ENCODE measurements at regions not wholly inside any gene's neighbourhood (a gene's known extent, or its start where the extent isn't known, plus 50 kb on each side); places are given as distances from the start of the nearest gene placed in this dataset.

GRCh38 chrX:138484451-138484850 lies 227.1 kb downstream of the FGF13 start:
- FAIRE-seq: no peak

GRCh38 chrX:138481649-138482048 lies 229.9 kb downstream of the FGF13 start:
- intact Hi-C loops (cut with DNase I): no loop called here
- TF ChIP-seq, protein P1, sequence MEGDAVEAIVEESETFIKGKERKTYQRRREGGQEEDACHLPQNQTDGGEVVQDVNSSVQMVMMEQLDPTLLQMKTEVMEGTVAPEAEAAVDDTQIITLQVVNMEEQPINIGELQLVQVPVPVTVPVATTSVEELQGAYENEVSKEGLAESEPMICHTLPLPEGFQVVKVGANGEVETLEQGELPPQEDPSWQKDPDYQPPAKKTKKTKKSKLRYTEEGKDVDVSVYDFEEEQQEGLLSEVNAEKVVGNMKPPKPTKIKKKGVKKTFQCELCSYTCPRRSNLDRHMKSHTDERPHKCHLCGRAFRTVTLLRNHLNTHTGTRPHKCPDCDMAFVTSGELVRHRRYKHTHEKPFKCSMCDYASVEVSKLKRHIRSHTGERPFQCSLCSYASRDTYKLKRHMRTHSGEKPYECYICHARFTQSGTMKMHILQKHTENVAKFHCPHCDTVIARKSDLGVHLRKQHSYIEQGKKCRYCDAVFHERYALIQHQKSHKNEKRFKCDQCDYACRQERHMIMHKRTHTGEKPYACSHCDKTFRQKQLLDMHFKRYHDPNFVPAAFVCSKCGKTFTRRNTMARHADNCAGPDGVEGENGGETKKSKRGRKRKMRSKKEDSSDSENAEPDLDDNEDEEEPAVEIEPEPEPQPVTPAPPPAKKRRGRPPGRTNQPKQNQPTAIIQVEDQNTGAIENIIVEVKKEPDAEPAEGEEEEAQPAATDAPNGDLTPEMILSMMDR (IDR thresholded peaks at IDR 0.05; ENCODE audit: borderline replicate concordance, extremely low read depth, insufficient read depth): no peak
- Histone ChIP-seq H3K4me3 (ENCODE audit: low read length in 3 of 3) (no peak overlapping the region), H3K4me1 (ENCODE audit: control insufficient read depth in 2 of 3, insufficient read depth in 2 of 3, low read depth in 1 of 3, low read length in 3 of 3) (no peaks in the 10 kb centered on the region), H3K27me3 (ENCODE audit: control insufficient read depth, insufficient read depth, low read length) (no peaks in the 10 kb centered on the region), H3K27ac (ENCODE audit: low read depth in 2 of 2, low read length in 2 of 2) (no peak overlapping the region), H3K36me3 (ENCODE audit: control insufficient read depth in 2 of 3, insufficient read depth in 3 of 3, low read length in 3 of 3) (no peaks in the 10 kb centered on the region), H3K9ac (ENCODE audit: low read length in 3 of 3) (no peak overlapping the region), H3K9me3 (ENCODE audit: control insufficient read depth in 2 of 3, insufficient read depth in 1 of 3, low read length in 3 of 3) (no peaks in the 10 kb centered on the region)
- FAIRE-seq (no peak), DNase-seq (no peak)

More at GRCh38 chrX:138484451-138484850, 227.1 kb downstream of the FGF13 start:
- Histone ChIP-seq H3K9ac (ENCODE audit: low read length in 3 of 3) (no peak overlapping the region), H3K27me3 (ENCODE audit: control insufficient read depth, insufficient read depth, low read length) (no peaks in the 10 kb centered on the region), H3K36me3 (ENCODE audit: control insufficient read depth in 2 of 3, insufficient read depth in 3 of 3, low read length in 3 of 3) (no peaks in the 10 kb centered on the region), H3K27ac (ENCODE audit: low read depth in 2 of 2, low read length in 2 of 2) (no peak overlapping the region), H3K4me1 (ENCODE audit: control insufficient read depth in 2 of 3, insufficient read depth in 2 of 3, low read depth in 1 of 3, low read length in 3 of 3) (no peaks in the 10 kb centered on the region), H3K4me3 (ENCODE audit: low read length in 3 of 3) (no peak overlapping the region), H3K9me3 (ENCODE audit: control insufficient read depth in 2 of 3, insufficient read depth in 1 of 3, low read length in 3 of 3) (no peaks in the 10 kb centered on the region)
- TF ChIP-seq, protein P1 (IDR thresholded peaks at IDR 0.05; ENCODE audit: borderline replicate concordance, extremely low read depth, insufficient read depth): no peak
- no peak for DNase-seq
- intact Hi-C loops (cut with DNase I): no loop called here

GRCh38 chrX:138463476-138463875 lies 248.0 kb downstream of the FGF13 start:
- Histone ChIP-seq H3K4me1 (ENCODE audit: control insufficient read depth in 2 of 3, insufficient read depth in 2 of 3, low read depth in 1 of 3, low read length in 3 of 3) (no peaks in the 10 kb centered on the region), H3K27ac (ENCODE audit: low read depth in 2 of 2, low read length in 2 of 2) (no peak overlapping the region), H3K9ac (ENCODE audit: low read length in 3 of 3) (no peak overlapping the region), H3K36me3 (ENCODE audit: control insufficient read depth in 2 of 3, insufficient read depth in 3 of 3, low read length in 3 of 3) (no peaks in the 10 kb centered on the region), H3K27me3 (ENCODE audit: control insufficient read depth, insufficient read depth, low read length) (no peaks in the 10 kb centered on the region), H3K9me3 (ENCODE audit: control insufficient read depth in 2 of 3, insufficient read depth in 1 of 3, low read length in 3 of 3) (peaks cover 0 to 1% (median 0%) of the 10 kb centered on the region in 3 donors), H3K4me3 (ENCODE audit: low read length in 3 of 3) (no peak overlapping the region)
- FAIRE-seq (no peak), DNase-seq (no peak)
- intact Hi-C loops (cut with DNase I): no loop called here
- TF ChIP-seq, protein P1 (IDR thresholded peaks at IDR 0.05; ENCODE audit: borderline replicate concordance, extremely low read depth, insufficient read depth): no peak

All from kidney (tissue), 13 donors.